Ectodermal cell (in vitro differentiated cells): ENCODE measurements at regions not wholly inside any gene's neighbourhood (a gene's known extent, or its start where the extent isn't known, plus 50 kb on each side); places are given as distances from the start of the nearest gene placed in this dataset.
"Not testable (repeated sequence)": the region's sequence is repeated elsewhere in the genome, so short reads cannot be mapped to it uniquely, and the experiment has no call there.

ENCODE experiments used
- H3K27ac ChIP-seq: 2 replicates; pipeline ENCODE4 v1.7.0; 2013; ENCODE audit warnings: mild to moderate bottlenecking, low read depth, low read length; ENCODE audit not compliant: insufficient read depth, poor library complexity, severe bottlenecking
- H3K27me3 ChIP-seq: 2 replicates; pipeline ENCODE4 v1.7.0; 2013; ENCODE audit warnings: mild to moderate bottlenecking, low read length; ENCODE audit not compliant: insufficient read depth, control insufficient read depth, poor library complexity, severe bottlenecking
- H3K36me3 ChIP-seq: one replicate; pipeline ENCODE4 v1.7.0; 2013; ENCODE audit warnings: low read length; ENCODE audit not compliant: control insufficient read depth, insufficient read depth
- H3K4me1 ChIP-seq: one replicate; pipeline ENCODE4 v1.7.0; 2013; ENCODE audit warnings: low read length; ENCODE audit not compliant: control insufficient read depth, insufficient read depth
- H3K4me3 ChIP-seq: 2 replicates; pipeline ENCODE4 v1.7.0; 2013; ENCODE audit warnings: low read depth, low read length, control low read depth; ENCODE audit not compliant: insufficient read depth
- H3K9me3 ChIP-seq: 2 replicates; pipeline ENCODE4 v1.7.0; 2013; ENCODE audit warnings: mild to moderate bottlenecking, low read length, moderate library complexity; ENCODE audit not compliant: control insufficient read depth
- WGBS, 2 experiments: methylation state at CpG; one replicate each; pipeline ENCODE4 v1.1.7; 2013; ENCODE audit warnings: missing lambda C conversion rate in 2 of 2; 5-methylcytosine and 5-hydroxymethylcytosine counted together

GRCh38 chr2:145909175-145909755 is 1389.3 kb upstream of the ZEB2 start:
- H3K27ac ChIP-seq = no peak overlapping the region
- peaks cover 5% of the 10 kb centered on the region for H3K4me1 ChIP-seq
- no peaks in the 10 kb centered on the region for H3K36me3 ChIP-seq
- no peaks in the 10 kb centered on the region for H3K9me3 ChIP-seq
- H3K27me3 ChIP-seq = no peaks in the 10 kb centered on the region
- H3K4me3 ChIP-seq = no peak overlapping the region
- WGBS, 2 experiments = 97 to 99% methylated on average over 3 to 5 of the region's 5 CpGs

- no peak overlapping the region for H3K4me3 ChIP-seq
- H3K27me3 ChIP-seq = no peaks in the 10 kb centered on the region
- no peaks in the 10 kb centered on the region for H3K9me3 ChIP-seq
- H3K27ac ChIP-seq = no peak overlapping the region
- 87 to 100% methylated on average over 1 of the region's 1 CpG for WGBS, 2 experiments
- no peaks in the 10 kb centered on the region for H3K4me1 ChIP-seq
- H3K36me3 ChIP-seq = no peaks in the 10 kb centered on the region
Observed at GRCh38 chr2:145906354-145906753, 1386.4 kb upstream of the ZEB2 start.

DNA sequence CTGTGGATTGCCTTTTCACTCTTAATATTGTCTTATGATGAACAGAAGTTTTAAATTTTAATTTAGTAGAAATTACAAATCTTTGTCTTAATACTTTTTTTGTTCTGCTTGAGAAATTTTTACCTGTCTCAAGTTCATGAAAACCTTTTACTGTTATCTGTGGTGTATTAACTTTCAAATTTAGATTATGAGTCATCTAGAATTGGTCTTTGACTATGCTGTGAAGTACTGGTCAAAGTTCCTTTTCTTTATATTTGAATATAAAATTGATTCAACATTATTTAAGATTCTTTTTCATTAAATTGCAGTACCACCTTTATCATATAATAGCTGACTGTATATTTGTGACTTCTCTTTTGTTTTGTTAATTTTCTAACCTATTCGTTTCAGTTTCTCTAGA is 1385.5 kb upstream of the ZEB2 start:
- Histone ChIP-seq H3K9me3 (no peaks in the 10 kb centered on the region), H3K27me3 (no peaks in the 10 kb centered on the region), H3K27ac (no peak overlapping the region), H3K36me3 (no peaks in the 10 kb centered on the region), H3K4me3 (no peak overlapping the region), H3K4me1 (no peaks in the 10 kb centered on the region)
- WGBS, 2 experiments = no CpG with 5 or more reads among the region's 1 CpG

- WGBS, 2 experiments = 92 to 96% methylated on average over 5 to 6 of the region's 6 CpGs
- no peaks in the 10 kb centered on the region for H3K36me3 ChIP-seq
- no peaks in the 10 kb centered on the region for H3K9me3 ChIP-seq
Observed at GRCh38 chr2:145897151-145897550, 1377.2 kb upstream of the ZEB2 start.

GRCh38 chr2:145887915-145888314 is 1368.0 kb upstream of the ZEB2 start:
- Histone ChIP-seq H3K36me3 (no peaks in the 10 kb centered on the region), H3K9me3 (no peaks in the 10 kb centered on the region), H3K4me1 (no peaks in the 10 kb centered on the region), H3K27me3 (no peaks in the 10 kb centered on the region), H3K4me3 (no peak overlapping the region), H3K27ac (no peak overlapping the region)
- WGBS, 2 experiments = 100% methylated on average over 1 of the region's 1 CpG; no CpG with 5 or more reads in 1 of the 2 experiments

More at GRCh38 chr2:145897151-145897550, 1377.2 kb upstream of the ZEB2 start:
- no peaks in the 10 kb centered on the region for H3K4me1 ChIP-seq
- H3K27me3 ChIP-seq = no peaks in the 10 kb centered on the region
- no peak overlapping the region for H3K27ac ChIP-seq
- no peak overlapping the region for H3K4me3 ChIP-seq

GRCh38 chr2:145880997-145881396 is 1361.1 kb upstream of the ZEB2 start:
- H3K27ac ChIP-seq, H3K4me3 ChIP-seq, H3K36me3 ChIP-seq, H3K4me1 ChIP-seq, H3K9me3 ChIP-seq, H3K27me3 ChIP-seq: not testable (repeated sequence)
- whole genome bisulfite sequencing, 2 experiments = 95% methylated on average over 21 to 22 of the region's 23 CpGs

- H3K4me3 ChIP-seq = no peak overlapping the region
- H3K9me3 ChIP-seq = no peaks in the 10 kb centered on the region
- no peaks in the 10 kb centered on the region for H3K36me3 ChIP-seq
- WGBS, 2 experiments = 94 to 95% methylated on average over 5 of the region's 5 CpGs
- H3K4me1 ChIP-seq = no peaks in the 10 kb centered on the region
- no peak overlapping the region for H3K27ac ChIP-seq
- no peaks in the 10 kb centered on the region for H3K27me3 ChIP-seq
Observed at GRCh38 chr2:145875016-145875415, 1355.1 kb upstream of the ZEB2 start.

DNA sequence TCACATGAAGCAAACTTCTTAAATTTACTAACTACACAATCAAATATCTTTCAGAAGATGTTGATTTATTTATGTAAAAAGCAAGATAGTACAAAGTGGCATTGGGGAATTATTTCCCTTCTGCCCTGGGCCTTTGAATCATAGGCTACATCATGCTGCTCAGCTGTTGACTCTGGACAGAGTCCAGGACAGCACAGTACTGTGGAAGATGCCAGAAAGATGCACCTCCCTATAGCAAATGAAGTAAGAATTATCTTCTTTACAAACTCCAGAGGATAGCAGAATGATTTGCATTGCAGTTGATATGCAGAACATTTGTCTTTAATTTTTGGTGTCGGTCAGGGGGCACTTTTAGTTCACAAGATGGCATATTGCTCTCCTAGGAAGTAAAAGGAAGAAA is 1354.5 kb upstream of the ZEB2 start:
- H3K36me3 ChIP-seq = no peaks in the 10 kb centered on the region
- no peaks in the 10 kb centered on the region for H3K9me3 ChIP-seq
- H3K27ac ChIP-seq = no peak overlapping the region
- no peaks in the 10 kb centered on the region for H3K4me1 ChIP-seq
- no peaks in the 10 kb centered on the region for H3K27me3 ChIP-seq
- WGBS, 2 experiments = 90 to 100% methylated on average over 1 of the region's 1 CpG
- H3K4me3 ChIP-seq = no peak overlapping the region

DNA sequence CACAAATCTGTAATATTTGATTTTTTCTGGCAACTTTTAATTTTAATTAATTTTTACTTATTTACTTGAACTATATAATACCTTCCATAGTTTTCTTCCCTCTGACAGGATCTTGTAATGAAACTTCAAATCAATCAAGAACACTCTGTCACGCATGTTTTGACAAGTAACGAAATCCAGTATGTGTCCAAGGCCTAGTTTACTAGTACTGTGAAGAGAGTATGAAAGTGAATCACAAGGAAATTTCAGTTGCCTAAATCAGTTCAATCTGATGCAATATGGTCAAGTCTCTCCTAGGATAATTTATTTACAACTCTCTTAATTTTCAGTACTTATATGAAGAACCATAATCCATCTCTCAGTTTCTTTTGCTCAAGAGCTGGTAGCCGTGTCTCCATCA is 1344.6 kb upstream of the ZEB2 start:
- no peaks in the 10 kb centered on the region for H3K4me1 ChIP-seq
- H3K9me3 ChIP-seq = no peaks in the 10 kb centered on the region
- WGBS, 2 experiments = 96 to 97% methylated on average over 3 of the region's 3 CpGs
- H3K4me3 ChIP-seq = no peak overlapping the region
- H3K27me3 ChIP-seq = no peaks in the 10 kb centered on the region
- H3K36me3 ChIP-seq = no peaks in the 10 kb centered on the region
- no peak overlapping the region for H3K27ac ChIP-seq

- Histone ChIP-seq H3K4me3 (no peak overlapping the region), H3K27me3 (no peaks in the 10 kb centered on the region), H3K4me1 (no peaks in the 10 kb centered on the region), H3K36me3 (no peaks in the 10 kb centered on the region), H3K27ac (no peak overlapping the region), H3K9me3 (no peaks in the 10 kb centered on the region)
- WGBS, 2 experiments = 25 to 35% methylated on average over 3 of the region's 3 CpGs
Observed at GRCh38 chr2:145861940-145862339, 1342.0 kb upstream of the ZEB2 start.

DNA sequence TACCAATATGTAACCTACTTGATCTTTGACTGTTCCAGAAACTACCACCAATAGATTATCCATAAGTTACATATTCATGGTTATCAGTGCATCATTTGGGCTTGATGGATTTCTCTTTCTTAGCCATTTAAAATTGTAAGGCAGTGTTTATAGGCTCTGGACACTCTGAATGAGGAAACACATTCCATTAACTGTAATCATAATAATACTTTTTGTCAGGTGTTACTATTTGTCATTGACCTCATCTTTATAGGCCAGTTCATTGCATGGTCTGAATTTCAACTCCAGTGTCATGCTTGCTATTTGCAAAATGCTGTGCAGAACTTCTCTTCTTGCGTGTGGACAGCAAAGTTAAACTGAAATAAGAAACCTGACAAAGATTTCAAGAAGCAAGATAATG is 1340.2 kb upstream of the ZEB2 start:
- Histone ChIP-seq H3K4me3 (no peak overlapping the region), H3K4me1 (no peaks in the 10 kb centered on the region)
- 91 to 95% methylated on average over 1 of the region's 1 CpG for WGBS, 2 experiments

More for the DNA sequence above, 1340.2 kb upstream of the ZEB2 start:
- Histone ChIP-seq H3K27me3 (no peaks in the 10 kb centered on the region), H3K27ac (no peak overlapping the region), H3K36me3 (no peaks in the 10 kb centered on the region), H3K9me3 (no peaks in the 10 kb centered on the region)
